ENCODE measurements at regions not wholly inside any gene's neighbourhood (a gene's known extent, or its start where the extent isn't known, plus 50 kb on each side); places are given as distances from the start of the nearest gene placed in this dataset.

- Histone ChIP-seq H3K4me3 (ENCODE audit: severe bottlenecking) (no peak overlapping the region), H3K27me3 (ENCODE audit: insufficient read depth, poor library complexity, severe bottlenecking) (no peaks in the 10 kb centered on the region), H3K36me3 (ENCODE audit: low read depth) (no peaks in the 10 kb centered on the region), H3K4me1 (ENCODE audit: insufficient read depth, poor library complexity, severe bottlenecking) (peaks cover 5% of the 10 kb centered on the region), H3K9me3 (ENCODE audit: severe bottlenecking) (no peaks in the 10 kb centered on the region), H3K27ac (ENCODE audit: poor library complexity, severe bottlenecking) (no peak overlapping the region)
- peak; percentile 76 for ATAC-seq (ENCODE audit: low read depth)
- no peak for DNase-seq (ENCODE audit: low spot score)
- TF ChIP-seq, protein P1, sequence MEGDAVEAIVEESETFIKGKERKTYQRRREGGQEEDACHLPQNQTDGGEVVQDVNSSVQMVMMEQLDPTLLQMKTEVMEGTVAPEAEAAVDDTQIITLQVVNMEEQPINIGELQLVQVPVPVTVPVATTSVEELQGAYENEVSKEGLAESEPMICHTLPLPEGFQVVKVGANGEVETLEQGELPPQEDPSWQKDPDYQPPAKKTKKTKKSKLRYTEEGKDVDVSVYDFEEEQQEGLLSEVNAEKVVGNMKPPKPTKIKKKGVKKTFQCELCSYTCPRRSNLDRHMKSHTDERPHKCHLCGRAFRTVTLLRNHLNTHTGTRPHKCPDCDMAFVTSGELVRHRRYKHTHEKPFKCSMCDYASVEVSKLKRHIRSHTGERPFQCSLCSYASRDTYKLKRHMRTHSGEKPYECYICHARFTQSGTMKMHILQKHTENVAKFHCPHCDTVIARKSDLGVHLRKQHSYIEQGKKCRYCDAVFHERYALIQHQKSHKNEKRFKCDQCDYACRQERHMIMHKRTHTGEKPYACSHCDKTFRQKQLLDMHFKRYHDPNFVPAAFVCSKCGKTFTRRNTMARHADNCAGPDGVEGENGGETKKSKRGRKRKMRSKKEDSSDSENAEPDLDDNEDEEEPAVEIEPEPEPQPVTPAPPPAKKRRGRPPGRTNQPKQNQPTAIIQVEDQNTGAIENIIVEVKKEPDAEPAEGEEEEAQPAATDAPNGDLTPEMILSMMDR (IDR thresholded peaks at IDR 0.05; ENCODE audit: poor library complexity, severe bottlenecking): no peak
These were observed 327.5 kb upstream of the ZMIZ1 start for GRCh38 chr10:78740976-78741915.

DNA sequence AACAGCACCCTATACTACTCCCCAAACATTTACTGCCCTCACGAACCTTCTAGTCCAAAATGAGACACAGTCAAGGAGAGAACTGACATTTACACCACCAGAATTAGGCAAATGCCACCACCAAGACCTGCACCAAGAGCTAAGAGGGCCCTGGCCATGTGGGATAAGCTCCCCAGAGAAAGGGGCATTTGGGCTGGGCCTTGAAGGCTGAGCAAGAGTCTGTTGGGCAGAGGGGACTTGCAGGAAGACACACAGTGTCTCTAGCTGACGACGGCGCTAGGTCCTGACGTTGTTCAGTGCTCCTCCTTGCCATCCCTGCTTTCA, 326.4 kb upstream of the ZMIZ1 start:
- TF ChIP-seq, protein P1 (IDR thresholded peaks at IDR 0.05; ENCODE audit: poor library complexity, severe bottlenecking): no peak
- H3K4me1 ChIP-seq (ENCODE audit: insufficient read depth, poor library complexity, severe bottlenecking): peaks cover 5% of the 10 kb centered on the region
- no peak for ATAC-seq (ENCODE audit: low read depth)

GRCh38 chr10:78742730-78743615, 325.8 kb upstream of the ZMIZ1 start:
- Histone ChIP-seq H3K36me3 (ENCODE audit: low read depth) (no peaks in the 10 kb centered on the region), H3K27ac (ENCODE audit: poor library complexity, severe bottlenecking) (no peak overlapping the region), H3K4me1 (ENCODE audit: insufficient read depth, poor library complexity, severe bottlenecking) (peaks cover 5% of the 10 kb centered on the region), H3K4me3 (ENCODE audit: severe bottlenecking) (no peak overlapping the region), H3K27me3 (ENCODE audit: insufficient read depth, poor library complexity, severe bottlenecking) (no peaks in the 10 kb centered on the region), H3K9me3 (ENCODE audit: severe bottlenecking) (no peaks in the 10 kb centered on the region)
- DNase-seq (ENCODE audit: low spot score) (no peak), ATAC-seq (ENCODE audit: low read depth) (no peak; the same call in 2 of the 3 replicates)
- TF ChIP-seq, protein P1 (IDR thresholded peaks at IDR 0.05; ENCODE audit: poor library complexity, severe bottlenecking): no peak

More for the DNA sequence above, 326.4 kb upstream of the ZMIZ1 start:
- Histone ChIP-seq H3K4me3 (ENCODE audit: severe bottlenecking) (no peak overlapping the region), H3K27ac (ENCODE audit: poor library complexity, severe bottlenecking) (no peak overlapping the region), H3K9me3 (ENCODE audit: severe bottlenecking) (no peaks in the 10 kb centered on the region), H3K27me3 (ENCODE audit: insufficient read depth, poor library complexity, severe bottlenecking) (no peaks in the 10 kb centered on the region), H3K36me3 (ENCODE audit: low read depth) (no peaks in the 10 kb centered on the region)
- DNase-seq (ENCODE audit: low spot score): no peak

- peaks cover 5% of the 10 kb centered on the region for H3K4me1 ChIP-seq (ENCODE audit: insufficient read depth, poor library complexity, severe bottlenecking)
- no peaks in the 10 kb centered on the region for H3K36me3 ChIP-seq (ENCODE audit: low read depth)
- ATAC-seq (ENCODE audit: low read depth): no peak
- no peak overlapping the region for H3K4me3 ChIP-seq (ENCODE audit: severe bottlenecking)
- no peak overlapping the region for H3K27ac ChIP-seq (ENCODE audit: poor library complexity, severe bottlenecking)
- H3K9me3 ChIP-seq (ENCODE audit: severe bottlenecking): no peaks in the 10 kb centered on the region
- TF ChIP-seq, protein P1 (IDR thresholded peaks at IDR 0.05; ENCODE audit: poor library complexity, severe bottlenecking): no peak
- no peaks in the 10 kb centered on the region for H3K27me3 ChIP-seq (ENCODE audit: insufficient read depth, poor library complexity, severe bottlenecking)
- no peak for DNase-seq (ENCODE audit: low spot score)
These were observed 324.7 kb upstream of the ZMIZ1 start for GRCh38 chr10:78744056-78744455.
